ENCODE measurements at regions not wholly inside any gene's neighbourhood (a gene's known extent, or its start where the extent isn't known, plus 50 kb on each side); places are given as distances from the start of the nearest gene placed in this dataset.

GRCh38 chr2:239569401-239570090 lies 168.7 kb upstream of the HDAC4 start:
- in situ Hi-C loops (cut with HindIII; ENCODE audit: low sequenced_read_pairs), result no loop called here

GRCh38 chr2:239568601-239569000 lies 167.8 kb upstream of the HDAC4 start:
- in situ Hi-C loops (cut with HindIII; ENCODE audit: low sequenced_read_pairs), result no loop called here

DNA sequence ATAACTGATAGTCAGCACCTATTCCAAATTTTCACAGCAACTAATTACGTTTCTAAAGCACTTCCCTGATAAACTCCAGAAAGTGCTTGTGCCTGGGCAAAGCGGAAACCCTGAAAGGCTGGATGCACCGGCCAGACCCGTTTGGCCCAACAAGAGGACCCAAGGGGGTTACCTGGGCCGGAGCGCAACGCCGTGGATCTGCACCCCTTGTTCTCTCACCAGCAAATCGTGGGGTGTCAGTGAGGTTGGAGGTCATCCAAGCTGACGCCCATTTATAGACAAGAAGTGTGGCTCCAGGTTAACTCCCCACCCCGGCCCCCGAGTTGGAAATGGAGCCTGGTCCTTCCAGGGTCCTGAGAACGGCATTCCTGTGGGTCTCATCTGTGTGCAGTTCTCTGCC lies 167.0 kb upstream of the HDAC4 start:
- in situ Hi-C loops (cut with HindIII; ENCODE audit: low sequenced_read_pairs), result no loop called here

DNA sequence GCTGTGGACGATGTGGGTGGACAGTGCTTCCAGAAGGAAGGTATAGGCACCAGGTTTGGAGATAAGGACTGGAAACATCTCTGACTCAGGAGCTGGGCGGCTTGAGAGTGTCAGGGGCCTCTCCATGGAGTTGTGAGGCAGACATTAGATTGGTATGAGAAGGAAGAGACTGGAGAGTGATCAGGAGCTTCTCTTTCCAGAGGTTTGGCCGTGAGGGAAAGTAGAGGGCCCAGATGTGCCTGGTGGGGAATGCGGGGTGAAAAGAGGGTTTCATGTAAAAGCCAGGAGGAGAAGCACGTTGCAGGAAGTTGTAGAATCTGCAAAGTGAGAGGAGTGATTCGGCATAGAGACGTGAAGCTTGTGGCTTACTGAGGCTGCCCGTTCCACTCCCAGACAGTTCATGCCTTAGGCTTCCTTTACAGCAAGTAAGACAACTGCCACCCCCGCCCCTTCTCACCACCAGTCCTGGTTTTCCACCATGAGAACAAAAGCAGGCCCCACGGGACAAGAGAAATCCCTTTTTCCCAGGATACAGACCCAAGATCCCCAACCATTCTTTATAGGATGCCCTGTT lies 166.3 kb upstream of the HDAC4 start:
- in situ Hi-C loops (cut with HindIII; ENCODE audit: low sequenced_read_pairs), result no loop called here

DNA sequence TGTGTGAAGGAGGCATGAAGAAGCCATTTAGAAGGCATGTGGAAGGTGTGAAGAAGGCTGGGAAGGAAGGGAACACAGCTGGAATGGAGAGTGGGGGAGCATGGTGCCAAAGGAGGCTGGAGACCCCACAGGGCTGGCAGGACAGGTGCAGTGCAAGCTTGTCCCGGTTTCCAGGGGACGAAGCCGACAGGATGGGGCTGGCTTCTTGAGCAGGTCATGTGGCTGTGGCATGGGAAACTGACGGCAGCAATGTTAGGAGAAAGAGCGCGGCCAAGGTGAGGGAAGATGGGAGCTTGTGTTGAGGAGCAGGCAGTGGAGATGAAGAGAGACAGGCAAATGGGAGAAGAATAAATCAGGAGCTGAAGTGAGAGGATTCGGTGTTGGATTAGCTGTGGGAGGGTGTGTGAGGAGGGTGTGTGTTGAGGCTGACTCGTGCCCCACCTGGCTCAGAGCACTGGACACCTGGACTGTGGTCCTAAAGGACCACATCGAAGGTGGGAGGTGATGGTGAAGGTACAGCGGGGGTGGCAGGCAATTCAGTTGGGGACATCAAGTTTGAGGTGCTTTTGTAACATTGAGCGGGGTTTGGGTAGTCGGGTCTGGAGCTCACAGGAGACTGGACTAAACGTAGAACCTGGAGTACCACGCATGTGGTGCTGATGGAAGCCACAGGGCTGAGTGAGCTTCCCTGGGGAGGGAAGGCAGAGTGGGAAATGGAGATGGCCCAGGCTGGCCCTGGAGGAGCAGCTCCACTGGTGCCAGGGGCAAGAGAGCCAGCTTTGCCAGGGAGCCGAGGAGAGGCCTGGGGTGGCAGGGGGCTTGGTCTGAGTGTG lies 165.6 kb upstream of the HDAC4 start:
- in situ Hi-C loops (cut with HindIII; ENCODE audit: low sequenced_read_pairs), result no loop called here

DNA sequence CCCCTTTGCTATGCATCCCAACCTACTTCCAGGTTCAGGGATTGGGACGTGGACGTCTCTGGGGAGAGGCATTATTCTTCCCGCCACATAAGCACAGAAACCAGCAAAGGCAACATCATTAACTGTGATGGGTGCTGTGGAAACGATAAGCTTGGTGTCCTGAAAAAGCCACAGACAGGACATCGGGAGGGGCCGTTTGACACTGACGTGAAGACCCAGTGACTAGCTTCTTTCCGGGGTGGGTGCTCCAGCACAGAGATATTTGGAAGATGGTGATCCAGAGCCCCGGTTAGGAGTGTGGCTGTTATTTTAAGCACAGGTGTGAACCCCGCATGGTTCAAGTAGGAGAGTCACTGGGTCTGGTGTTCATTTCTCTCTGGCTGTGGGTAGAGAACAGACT lies 163.8 kb upstream of the HDAC4 start:
- in situ Hi-C loops (cut with HindIII; ENCODE audit: low sequenced_read_pairs), result no loop called here

GRCh38 chr2:239563561-239563960 lies 162.7 kb upstream of the HDAC4 start:
- in situ Hi-C loops (cut with HindIII; ENCODE audit: low sequenced_read_pairs), result no loop called here

GRCh38 chr2:239561446-239562001 lies 160.7 kb upstream of the HDAC4 start:
- in situ Hi-C loops (cut with HindIII; ENCODE audit: low sequenced_read_pairs), result no loop called here

DNA sequence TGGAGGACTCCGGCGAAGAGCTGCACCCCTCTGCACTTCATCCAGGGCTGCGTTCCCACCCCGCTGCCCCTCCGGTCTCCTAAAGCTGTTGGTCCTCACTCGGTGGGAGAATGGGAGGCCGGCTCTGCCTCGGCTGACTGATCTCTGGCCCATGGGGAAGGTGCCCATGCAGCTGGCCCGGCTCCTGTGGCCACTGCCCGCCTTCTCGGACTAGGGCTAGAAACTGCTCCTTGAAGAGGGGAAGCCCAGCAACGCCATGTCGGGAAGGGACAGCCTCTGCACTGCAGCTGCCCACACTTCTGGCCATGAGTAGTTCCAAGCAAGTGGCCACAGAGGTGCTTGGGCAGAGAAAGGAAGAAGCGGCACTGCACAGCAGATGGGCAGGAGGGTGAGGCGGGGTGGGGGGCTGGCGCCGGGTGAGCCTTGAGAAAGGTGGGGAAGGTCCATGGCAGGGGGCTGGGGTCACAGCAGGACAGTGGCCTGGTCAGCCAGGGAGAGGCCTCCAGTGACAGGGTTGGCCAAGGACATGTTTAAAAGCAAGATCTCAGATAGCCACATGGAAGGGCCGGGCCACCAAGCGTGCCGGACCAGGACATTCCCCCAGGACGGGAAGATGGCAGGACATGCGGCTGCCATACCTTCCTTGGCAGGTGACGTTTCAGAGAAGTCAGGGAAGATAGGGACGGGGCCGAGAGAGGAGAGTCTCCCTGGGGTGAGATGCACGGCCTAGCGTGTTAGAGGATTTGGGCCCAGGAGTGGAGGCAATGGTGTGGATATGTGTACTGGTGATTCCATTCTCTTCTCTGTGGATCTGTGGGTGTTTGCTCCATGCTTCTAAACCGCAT lies 158.8 kb upstream of the HDAC4 start:
- in situ Hi-C loops (cut with HindIII; ENCODE audit: low sequenced_read_pairs), result no loop called here

DNA sequence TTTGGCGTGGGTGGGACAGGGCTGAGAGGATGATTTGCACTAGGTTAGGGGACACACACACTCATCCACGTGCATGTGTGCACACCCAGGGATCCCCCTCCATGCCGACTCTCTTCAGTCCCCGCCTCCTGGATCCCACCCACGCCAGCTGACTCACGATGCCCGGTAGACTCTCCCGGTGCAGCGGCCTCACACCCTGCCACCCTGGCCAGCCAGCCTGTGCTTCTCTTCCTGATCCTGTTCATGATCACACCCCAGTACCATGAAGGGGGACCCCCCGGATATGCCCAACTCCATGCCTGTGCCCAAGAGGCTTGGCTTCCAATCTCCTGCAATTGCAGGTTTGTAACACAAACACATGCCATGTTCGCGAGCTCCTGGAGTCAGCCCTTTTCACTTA lies 157.8 kb upstream of the HDAC4 start:
- in situ Hi-C loops (cut with HindIII; ENCODE audit: low sequenced_read_pairs), result no loop called here

DNA sequence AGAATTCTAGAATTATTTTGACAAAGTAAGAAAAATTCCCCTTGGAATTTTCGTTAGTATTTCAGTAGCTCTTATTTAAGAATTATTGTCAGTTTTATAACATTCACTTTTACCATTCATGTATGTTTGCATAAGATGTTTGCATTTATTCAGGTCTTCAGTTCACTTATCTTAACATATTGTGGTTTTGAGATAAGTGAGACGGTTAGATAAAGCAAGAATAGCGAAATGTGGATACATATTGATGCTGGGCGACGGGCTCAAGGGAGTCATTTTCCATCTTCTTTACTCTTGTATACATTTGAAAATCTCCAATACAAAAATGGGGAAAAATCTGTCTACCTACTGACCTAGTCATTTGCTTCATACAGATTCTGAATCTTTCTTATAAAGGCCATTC lies 156.7 kb upstream of the HDAC4 start:
- in situ Hi-C loops (cut with HindIII; ENCODE audit: low sequenced_read_pairs), result no loop called here

- in situ Hi-C loops (cut with HindIII; ENCODE audit: low sequenced_read_pairs), result no loop called here
Measured at GRCh38 chr2:239555571-239555905, 154.7 kb upstream of the HDAC4 start.

DNA sequence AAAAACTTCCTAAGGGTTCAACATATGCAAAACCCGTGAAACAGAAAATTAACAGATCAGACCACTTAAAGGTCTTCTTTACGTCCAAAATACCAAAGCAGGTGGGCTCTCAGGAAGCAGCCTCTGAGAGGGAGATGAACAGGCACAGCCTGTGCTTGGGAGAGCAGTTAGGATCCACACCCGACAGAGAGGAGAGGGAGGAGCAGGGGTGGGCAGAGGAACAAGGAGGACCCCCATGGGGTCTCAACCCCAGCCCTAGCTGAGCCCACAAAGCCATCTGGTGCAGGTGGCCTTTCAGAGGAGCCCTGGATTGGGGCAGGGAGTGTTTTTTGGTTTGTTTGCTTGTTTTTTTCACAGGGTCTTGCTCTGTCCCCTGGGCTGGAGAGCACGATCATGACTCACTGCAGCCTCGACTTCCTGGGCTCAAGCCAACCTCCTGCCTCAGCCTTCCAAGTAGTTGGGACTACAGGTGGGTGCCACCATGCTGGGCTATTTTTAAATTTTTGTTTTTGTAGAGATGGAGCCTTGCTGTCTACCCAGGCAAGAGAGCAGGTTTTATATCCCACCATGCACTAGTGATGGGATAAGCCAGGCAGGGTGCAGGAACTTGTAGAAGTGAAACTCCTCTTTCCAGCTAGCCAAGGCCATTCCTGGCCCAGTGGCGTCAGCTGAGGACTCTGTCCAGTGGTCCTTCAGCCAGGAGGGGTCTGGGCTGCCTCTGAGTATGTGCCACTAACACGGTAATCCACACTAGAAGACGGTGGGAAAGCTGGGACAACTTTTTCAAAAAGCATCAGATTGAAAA lies 154.1 kb upstream of the HDAC4 start:
- in situ Hi-C loops (cut with HindIII; ENCODE audit: low sequenced_read_pairs), result no loop called here

GRCh38 chr2:239553376-239554000 lies 152.7 kb upstream of the HDAC4 start:
- in situ Hi-C loops (cut with HindIII; ENCODE audit: low sequenced_read_pairs), result no loop called here

GRCh38 chr2:239552213-239552926 lies 151.6 kb upstream of the HDAC4 start:
- in situ Hi-C loops (cut with HindIII; ENCODE audit: low sequenced_read_pairs), result no loop called here

DNA sequence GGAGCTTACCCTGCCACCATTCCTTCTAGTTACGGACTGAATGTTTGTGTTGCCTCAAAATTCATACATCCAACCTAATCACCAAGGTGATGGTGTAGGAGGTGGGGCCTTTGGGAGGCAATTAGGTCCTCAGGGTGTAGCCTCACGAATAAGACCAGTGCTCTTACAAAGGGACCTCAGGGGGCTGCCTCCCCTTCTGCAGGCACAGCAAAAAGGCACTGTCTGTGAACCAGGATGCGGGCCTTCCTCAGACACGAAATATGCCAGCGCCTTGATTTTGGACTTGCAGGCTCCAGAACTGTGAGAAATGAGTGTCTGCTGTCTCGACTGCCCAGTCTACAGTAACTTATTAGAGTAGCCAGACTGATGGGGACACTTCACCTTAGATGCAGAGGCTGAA lies 150.4 kb upstream of the HDAC4 start:
- in situ Hi-C loops (cut with HindIII; ENCODE audit: low sequenced_read_pairs), result no loop called here

- in situ Hi-C loops (cut with HindIII; ENCODE audit: low sequenced_read_pairs), result no loop called here
Measured at GRCh38 chr2:239550357-239550756, 149.5 kb upstream of the HDAC4 start.

DNA sequence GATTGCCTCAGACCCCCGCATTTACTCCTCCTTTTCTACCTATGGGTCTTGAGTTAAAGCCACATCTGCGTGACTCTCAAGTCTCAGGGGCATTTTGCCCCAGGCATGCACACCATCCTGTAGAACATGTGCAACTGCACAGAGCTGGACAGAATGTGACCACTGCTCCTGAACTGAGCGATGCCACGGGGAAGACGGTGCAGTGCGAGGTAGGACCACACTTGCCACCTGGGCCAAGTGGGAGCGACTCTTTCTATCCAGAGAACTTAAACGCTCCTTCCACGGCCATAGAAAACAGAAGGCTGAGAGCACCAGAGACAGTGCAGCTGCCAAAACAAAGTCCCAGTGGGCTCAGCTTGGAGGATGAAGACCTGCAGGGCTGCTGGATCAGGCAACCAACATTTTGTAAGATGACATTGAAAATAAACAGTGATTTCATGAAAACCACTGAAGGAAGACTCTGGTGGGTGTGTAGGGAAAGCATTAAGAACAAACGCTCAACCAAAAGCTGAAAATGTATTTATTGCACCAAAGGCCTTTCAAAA lies 149.0 kb upstream of the HDAC4 start:
- in situ Hi-C loops (cut with HindIII; ENCODE audit: low sequenced_read_pairs), result loop anchor here (5.0 to 10.0 kb wide), 2 partner anchors 47 to 195 kb away; no protein-coding TSS in a partner anchor
